ENCODE measurements at regions not wholly inside any gene's neighbourhood (a gene's known extent, or its start where the extent isn't known, plus 50 kb on each side); places are given as distances from the start of the nearest gene placed in this dataset.
A peak's percentile ranks its signal among the peaks of the same experiment; 100 is the strongest.

DNA sequence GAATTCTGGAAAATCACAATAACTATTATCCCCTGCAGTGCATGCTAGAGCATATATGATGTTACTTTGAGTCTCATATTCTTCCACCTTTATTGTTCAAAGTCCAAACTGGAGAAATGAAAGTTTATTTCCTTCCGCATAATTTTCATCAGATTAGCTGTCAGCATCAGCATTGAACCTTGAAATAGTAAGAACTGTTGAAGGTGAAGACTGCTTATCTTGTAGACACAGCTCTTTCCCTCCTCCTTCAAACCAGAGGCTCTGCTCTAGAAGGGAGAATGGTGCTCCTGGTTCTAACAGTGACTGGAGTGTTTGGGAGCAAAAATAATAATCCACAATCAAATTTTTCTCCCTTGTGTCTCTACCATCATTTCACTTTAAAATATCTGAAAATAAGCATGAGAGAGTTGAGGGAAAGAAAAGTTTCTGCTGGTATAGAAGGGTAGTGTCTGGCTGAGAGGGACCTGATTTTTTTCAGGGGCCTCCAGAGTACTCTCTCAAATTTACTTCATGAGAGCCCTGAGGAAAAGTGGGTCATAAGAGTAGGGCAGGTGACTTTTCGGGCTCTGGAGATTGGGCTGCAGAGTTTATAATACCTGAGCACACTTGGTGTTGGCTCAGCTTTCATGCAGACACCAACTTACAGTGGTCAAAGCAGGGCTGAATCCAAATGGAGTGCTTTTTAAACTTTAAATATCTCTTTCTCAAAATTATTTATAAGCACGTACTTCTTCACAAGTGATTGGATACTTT lies 170.4 kb downstream of the ZDHHC21 start (continued):
- TF ChIP-seq ARHGAP35 (IDR thresholded peaks at IDR 0.05; ENCODE audit: partially characterized antibody) (no peak), YY1 (IDR thresholded peaks at IDR 0.05; ENCODE audit: borderline replicate concordance in 1 of 3, control insufficient read depth in 1 of 3, extremely low read depth in 1 of 3, insufficient read depth in 3 of 3, insufficient read length in 1 of 3, insufficient replicate concordance in 2 of 3, low read depth in 1 of 3, low read length in 2 of 3) (no peak), IRF2 (CRISPR knock-in tag; IDR thresholded peaks at IDR 0.05) (no peak), MCM3 (IDR thresholded peaks at IDR 0.05) (no peak), MIER1 (IDR thresholded peaks at IDR 0.05; ENCODE audit: low read depth) (no peak), CCNT2 (IDR thresholded peaks at IDR 0.05; ENCODE audit: borderline replicate concordance, extremely low read depth, insufficient read length, low read depth, low read length) (no peak), NFE2 (IDR thresholded peaks at IDR 0.05; ENCODE audit: low read depth) (0 out of 2 replicates have a peak, but pooled peaks have one; percentile 23), DNMT1 (IDR thresholded peaks at IDR 0.05) (no peak), C11orf30 (IDR thresholded peaks at IDR 0.05; ENCODE audit: low read depth) (no peak), ZNF324 (CRISPR knock-in tag; IDR thresholded peaks at IDR 0.05) (no peak), MECOM (CRISPR knock-in tag; IDR thresholded peaks at IDR 0.05) (no peak), SUPT5H (IDR thresholded peaks at IDR 0.05) (no peak), ZNF3 (CRISPR knock-in tag; IDR thresholded peaks at IDR 0.05) (no peak), TCF7 (IDR thresholded peaks at IDR 0.05; ENCODE audit: borderline replicate concordance) (no peak), KDM2B (CRISPR knock-in tag; IDR thresholded peaks at IDR 0.05) (no peak)
- TF ChIP-seq, protein P1, sequence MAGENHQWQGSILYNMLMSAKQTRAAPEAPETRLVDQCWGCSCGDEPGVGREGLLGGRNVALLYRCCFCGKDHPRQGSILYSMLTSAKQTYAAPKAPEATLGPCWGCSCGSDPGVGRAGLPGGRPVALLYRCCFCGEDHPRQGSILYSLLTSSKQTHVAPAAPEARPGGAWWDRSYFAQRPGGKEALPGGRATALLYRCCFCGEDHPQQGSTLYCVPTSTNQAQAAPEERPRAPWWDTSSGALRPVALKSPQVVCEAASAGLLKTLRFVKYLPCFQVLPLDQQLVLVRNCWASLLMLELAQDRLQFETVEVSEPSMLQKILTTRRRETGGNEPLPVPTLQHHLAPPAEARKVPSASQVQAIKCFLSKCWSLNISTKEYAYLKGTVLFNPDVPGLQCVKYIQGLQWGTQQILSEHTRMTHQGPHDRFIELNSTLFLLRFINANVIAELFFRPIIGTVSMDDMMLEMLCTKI (IDR thresholded peaks at IDR 0.05; ENCODE audit: partially characterized antibody) = no peak
- TF ChIP-seq, protein P2, sequence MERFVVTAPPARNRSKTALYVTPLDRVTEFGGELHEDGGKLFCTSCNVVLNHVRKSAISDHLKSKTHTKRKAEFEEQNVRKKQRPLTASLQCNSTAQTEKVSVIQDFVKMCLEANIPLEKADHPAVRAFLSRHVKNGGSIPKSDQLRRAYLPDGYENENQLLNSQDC (CRISPR knock-in tag; IDR thresholded peaks at IDR 0.05) = no peak
- TF ChIP-seq, protein P3, sequence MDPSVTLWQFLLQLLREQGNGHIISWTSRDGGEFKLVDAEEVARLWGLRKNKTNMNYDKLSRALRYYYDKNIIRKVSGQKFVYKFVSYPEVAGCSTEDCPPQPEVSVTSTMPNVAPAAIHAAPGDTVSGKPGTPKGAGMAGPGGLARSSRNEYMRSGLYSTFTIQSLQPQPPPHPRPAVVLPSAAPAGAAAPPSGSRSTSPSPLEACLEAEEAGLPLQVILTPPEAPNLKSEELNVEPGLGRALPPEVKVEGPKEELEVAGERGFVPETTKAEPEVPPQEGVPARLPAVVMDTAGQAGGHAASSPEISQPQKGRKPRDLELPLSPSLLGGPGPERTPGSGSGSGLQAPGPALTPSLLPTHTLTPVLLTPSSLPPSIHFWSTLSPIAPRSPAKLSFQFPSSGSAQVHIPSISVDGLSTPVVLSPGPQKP (CRISPR knock-in tag; IDR thresholded peaks at IDR 0.05) = no peak
- TF ChIP-seq, protein P4, sequence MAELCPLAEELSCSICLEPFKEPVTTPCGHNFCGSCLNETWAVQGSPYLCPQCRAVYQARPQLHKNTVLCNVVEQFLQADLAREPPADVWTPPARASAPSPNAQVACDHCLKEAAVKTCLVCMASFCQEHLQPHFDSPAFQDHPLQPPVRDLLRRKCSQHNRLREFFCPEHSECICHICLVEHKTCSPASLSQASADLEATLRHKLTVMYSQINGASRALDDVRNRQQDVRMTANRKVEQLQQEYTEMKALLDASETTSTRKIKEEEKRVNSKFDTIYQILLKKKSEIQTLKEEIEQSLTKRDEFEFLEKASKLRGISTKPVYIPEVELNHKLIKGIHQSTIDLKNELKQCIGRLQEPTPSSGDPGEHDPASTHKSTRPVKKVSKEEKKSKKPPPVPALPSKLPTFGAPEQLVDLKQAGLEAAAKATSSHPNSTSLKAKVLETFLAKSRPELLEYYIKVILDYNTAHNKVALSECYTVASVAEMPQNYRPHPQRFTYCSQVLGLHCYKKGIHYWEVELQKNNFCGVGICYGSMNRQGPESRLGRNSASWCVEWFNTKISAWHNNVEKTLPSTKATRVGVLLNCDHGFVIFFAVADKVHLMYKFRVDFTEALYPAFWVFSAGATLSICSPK (IDR thresholded peaks at IDR 0.05; ENCODE audit: borderline replicate concordance) = no peak
- TF ChIP-seq, protein P5, sequence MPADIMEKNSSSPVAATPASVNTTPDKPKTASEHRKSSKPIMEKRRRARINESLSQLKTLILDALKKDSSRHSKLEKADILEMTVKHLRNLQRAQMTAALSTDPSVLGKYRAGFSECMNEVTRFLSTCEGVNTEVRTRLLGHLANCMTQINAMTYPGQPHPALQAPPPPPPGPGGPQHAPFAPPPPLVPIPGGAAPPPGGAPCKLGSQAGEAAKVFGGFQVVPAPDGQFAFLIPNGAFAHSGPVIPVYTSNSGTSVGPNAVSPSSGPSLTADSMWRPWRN (IDR thresholded peaks at IDR 0.05; ENCODE audit: low read depth) = no peak
- TF ChIP-seq, protein P6, sequence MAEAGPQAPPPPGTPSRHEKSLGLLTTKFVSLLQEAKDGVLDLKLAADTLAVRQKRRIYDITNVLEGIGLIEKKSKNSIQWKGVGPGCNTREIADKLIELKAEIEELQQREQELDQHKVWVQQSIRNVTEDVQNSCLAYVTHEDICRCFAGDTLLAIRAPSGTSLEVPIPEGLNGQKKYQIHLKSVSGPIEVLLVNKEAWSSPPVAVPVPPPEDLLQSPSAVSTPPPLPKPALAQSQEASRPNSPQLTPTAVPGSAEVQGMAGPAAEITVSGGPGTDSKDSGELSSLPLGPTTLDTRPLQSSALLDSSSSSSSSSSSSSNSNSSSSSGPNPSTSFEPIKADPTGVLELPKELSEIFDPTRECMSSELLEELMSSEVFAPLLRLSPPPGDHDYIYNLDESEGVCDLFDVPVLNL (CRISPR knock-in tag; IDR thresholded peaks at IDR 0.05; ENCODE audit: low read depth) = no peak

Data from K562 (cell line).